SK-N-SH (cell line): ENCODE measurements at regions not wholly inside any gene's neighbourhood (a gene's known extent, or its start where the extent isn't known, plus 50 kb on each side); places are given as distances from the start of the nearest gene placed in this dataset.

Source experiments
- CTCF ChIA-PET: fragments of 300-600, 350-600 bp; formaldehyde crosslinking; extraction: SDS; loops from one replicate; lab custom pipeline; 2021; lab: Yijun Ruan, JAX
- POLR2A ChIA-PET: fragments of 350-600 bp; sonication (Branson Sonifier 250); formaldehyde crosslinking; extraction: SDS; loops from one replicate; lab custom pipeline; 2020; ENCODE audit warnings: antibody characterized with exemption, inconsistent platforms; lab: Yijun Ruan, JAX
- DNase-seq: peaks from one replicate; pipeline ENCODE4 v3.0.0; 2012
- H2AFZ ChIP-seq: fragments of 200-600 bp; sonication (generic); 2 replicates; pipeline ENCODE4 v1.8.1; 2016; ENCODE audit warnings: antibody characterized with exemption, mild to moderate bottlenecking, low read depth
- H3F3A ChIP-seq: fragments of 200-600 bp; sonication (generic); replicated peaks from 2 replicates; pipeline ENCODE3; 2016; ENCODE audit warnings: antibody characterized with exemption, mild to moderate bottlenecking; ENCODE audit not compliant: insufficient read depth
- H3K27ac ChIP-seq, 2 experiments: fragments of 200-500 bp in 1 of 2; fragments of 200-600 bp in 1 of 2; sonication (Bioruptor generic) in 1 of 2; sonication (generic), shearing (Covaris generic) in 1 of 2; 2 replicates each; pipeline versions ENCODE4 v1.5.1 to v1.6.1; 2014 to 2016; ENCODE audit warnings: low read depth in 2 of 2, inconsistent platforms in 1 of 2, low read length in 1 of 2, mild to moderate bottlenecking in 1 of 2, mixed read lengths in 1 of 2
- H3K27me3 ChIP-seq: fragments of 200-600 bp; sonication (generic), shearing (Covaris generic); 2 replicates; pipeline ENCODE4 v1.6.1; 2016; ENCODE audit warnings: mixed run types; ENCODE audit not compliant: insufficient read depth
- H3K36me3 ChIP-seq, 2 experiments: fragments of 200-500 bp in 1 of 2; fragments of 200-600 bp in 1 of 2; sonication (Bioruptor generic) in 1 of 2; sonication (generic) in 1 of 2; replicated peaks in 1 of 2; 2 replicates each; pipeline versions ENCODE3 to v1.5.1; 2014 to 2016; ENCODE audit warnings: low read length in 1 of 2, mild to moderate bottlenecking in 1 of 2; ENCODE audit not compliant: insufficient read depth in 2 of 2, control insufficient read depth in 1 of 2
- H3K4me1 ChIP-seq, 2 experiments: fragments of 200-500 bp in 1 of 2; fragments of 200-600 bp in 1 of 2; sonication (Bioruptor generic) in 1 of 2; sonication (generic), shearing (Covaris generic) in 1 of 2; 2 replicates each; pipeline versions ENCODE4 v1.5.1 to v1.6.1; 2014 to 2016; ENCODE audit warnings: low read depth in 1 of 2, low read length in 1 of 2, mixed run types in 1 of 2; ENCODE audit not compliant: insufficient read depth in 2 of 2, control insufficient read depth in 1 of 2
- H3K4me2 ChIP-seq: fragments of 200-600 bp; sonication (generic), shearing (Covaris generic); 2 replicates; pipeline ENCODE4 v1.6.1; 2017; ENCODE audit warnings: mixed run types
- H3K4me3 ChIP-seq, 2 experiments: fragments of 200-500 bp in 1 of 2; fragments of 200-600 bp in 1 of 2; sonication (Bioruptor generic) in 1 of 2; sonication (generic), shearing (Covaris generic) in 1 of 2; 2 replicates each; pipeline versions ENCODE4 v1.5.1 to v1.8.1; 2014 to 2016; ENCODE audit warnings: low read depth in 2 of 2, inconsistent platforms in 1 of 2, low read length in 1 of 2, mild to moderate bottlenecking in 1 of 2, mixed read lengths in 1 of 2, moderate library complexity in 1 of 2
- H3K79me2 ChIP-seq: fragments of 200-600 bp; sonication (generic); 2 replicates; pipeline ENCODE4 v1.8.1; 2017; ENCODE audit warnings: mild to moderate bottlenecking; ENCODE audit not compliant: insufficient read depth
- H3K9ac ChIP-seq: fragments of 200-600 bp; sonication (generic); 2 replicates; pipeline ENCODE4 v1.6.1; 2017; ENCODE audit warnings: mixed run types
- H3K9me2 ChIP-seq: fragments of 200-600 bp; sonication (generic); 2 replicates; pipeline ENCODE4 v1.6.1; 2017; ENCODE audit warnings: mixed run types
- H3K9me3 ChIP-seq: fragments of 200-600 bp; sonication (generic); 2 replicates; pipeline ENCODE4 v1.6.1; 2017; ENCODE audit warnings: mixed run types, mild to moderate bottlenecking, moderate library complexity
- H4K20me1 ChIP-seq: fragments of 200-600 bp; sonication (generic); 2 replicates; pipeline ENCODE4 v1.6.1; 2017; ENCODE audit warnings: mild to moderate bottlenecking, mixed run types; ENCODE audit not compliant: insufficient read depth
- ELF1 ChIP-seq: IDR thresholded peaks from 2 replicates; pipeline ENCODE4 v1.4.0; 2012
- EP300 ChIP-seq, 2 experiments: IDR thresholded peaks; 2 replicates each; pipeline versions ENCODE4 v1.4.0 to v1.6.1; 2012; ENCODE audit warnings: borderline replicate concordance in 1 of 2, low read depth in 1 of 2, low read length in 1 of 2
- FOSL2 ChIP-seq: IDR thresholded peaks from 2 replicates; pipeline ENCODE4 v1.4.0; 2012; ENCODE audit warnings: low read depth, mild to moderate bottlenecking, moderate library complexity, borderline replicate concordance
- FOXM1 ChIP-seq: IDR thresholded peaks from 2 replicates; pipeline ENCODE4 v1.4.0; 2012; ENCODE audit warnings: low read depth, mild to moderate bottlenecking
- GATA2 ChIP-seq: sonication (generic); formaldehyde crosslinking; IDR thresholded peaks from 2 replicates; pipeline ENCODE4 v1.5.0; 2020; ENCODE audit warnings: mild to moderate bottlenecking, missing genetic modification reagents
- JUND ChIP-seq: IDR thresholded peaks from 2 replicates; pipeline ENCODE4 v1.4.0; 2012
- NFIC ChIP-seq: IDR thresholded peaks from 2 replicates; pipeline ENCODE4 v1.4.0; 2012; ENCODE audit warnings: borderline replicate concordance
- RCOR1 ChIP-seq: fragments of 150-350 bp; IDR thresholded peaks from 2 replicates; pipeline ENCODE4 v1.6.1; 2017; ENCODE audit warnings: antibody characterized with exemption, low read length
- TAF1 ChIP-seq: IDR thresholded peaks from 2 replicates; pipeline ENCODE4 v1.6.1; 2012; ENCODE audit warnings: low read depth, mild to moderate bottlenecking, low read length, moderate library complexity, borderline replicate concordance
- USF1 ChIP-seq: IDR thresholded peaks from 2 replicates; pipeline ENCODE4 v1.4.0; 2012; ENCODE audit warnings: low read depth, borderline replicate concordance
- USF2 ChIP-seq: fragments of 150-350 bp; IDR thresholded peaks from 2 replicates; pipeline ENCODE4 v1.6.1; 2017; ENCODE audit warnings: antibody characterized with exemption, low read length, low read depth, borderline replicate concordance
- WGBS: methylation state at CpG from one replicate; pipeline ENCODE4 v1.1.6; 2017; ENCODE audit warnings: low lambda C conversion rate; 5-methylcytosine and 5-hydroxymethylcytosine counted together

- Histone ChIP-seq H3K9me2 (no peaks in the 10 kb centered on the region), H3K4me1 (no peaks in the 10 kb centered on the region), H3K36me3 (no peaks in the 10 kb centered on the region), H3F3A (no peaks in the 10 kb centered on the region), H2AFZ (no peak overlapping the region), H3K27ac (no peak overlapping the region), H3K9ac (no peak overlapping the region), H3K4me3 (peak overlapping the region in 1 of 2 experiments; percentile 10; a peak in 1 of 4 replicates), H3K79me2 (no peaks in the 10 kb centered on the region), H3K4me2 (no peak overlapping the region), H3K27me3 (no peaks in the 10 kb centered on the region), H4K20me1 (no peaks in the 10 kb centered on the region), H3K9me3 (no peaks in the 10 kb centered on the region)
- WGBS = 30% methylated on average over 6 of the region's 6 CpGs
- TF ChIP-seq EP300 (IDR thresholded peaks at IDR 0.05; ENCODE audit: borderline replicate concordance in 1 of 2, low read depth in 1 of 2, low read length in 1 of 2) (no peak), NFIC (no peak), TAF1 (no peak), JUND (no peak), ELF1 (no peak), FOXM1 (no peak), FOSL2 (no peak), USF2 (no peak), RCOR1 (no peak)
- ChIA-PET CTCF (no interaction called here), POLR2A (no interaction called here)
- DNase-seq = no peak
Measured at GRCh38 chr10:2744547-2745200, 322.7 kb upstream of the PFKP start.

- Histone ChIP-seq H3K27ac (no peak overlapping the region), H4K20me1 (no peaks in the 10 kb centered on the region), H3K79me2 (no peaks in the 10 kb centered on the region), H3K9ac (no peak overlapping the region), H3K36me3 (no peaks in the 10 kb centered on the region), H3K4me3 (no peak overlapping the region), H3K4me1 (peaks cover 0 to 4% of the 10 kb centered on the region in 2 experiments; a peak in 1 of 4 replicates), H3K9me3 (no peaks in the 10 kb centered on the region), H3K27me3 (no peaks in the 10 kb centered on the region), H2AFZ (no peak overlapping the region), H3F3A (no peaks in the 10 kb centered on the region), H3K4me2 (no peak overlapping the region)
- POLR2A ChIA-PET = no interaction called here
- 27% methylated on average over 19 of the region's 19 CpGs for WGBS
- TF ChIP-seq GATA2 (CRISPR knock-in tag) (0 out of 2 replicates have a peak, but pooled peaks have one; percentile 47), USF1 (no peak), ELF1 (no peak)
- TF ChIP-seq, all 33 proteins: peak for 1
- peak; percentile 34 for DNase-seq
- no peaks in the 10 kb centered on the region for H3K9me2 ChIP-seq
- CTCF ChIA-PET = no interaction called here
Measured at GRCh38 chr10:2734603-2735002, 332.7 kb upstream of the PFKP start.
